ENCODE measurements at regions not wholly inside any gene's neighbourhood (a gene's known extent, or its start where the extent isn't known, plus 50 kb on each side); places are given as distances from the start of the nearest gene placed in this dataset.

- DNase-seq = no peak
Measured at GRCh38 chr1:235025422-235025984, 103.1 kb downstream of the TOMM20 start.

GRCh38 chr1:235024711-235025421, 103.8 kb downstream of the TOMM20 start:
- no peak for DNase-seq

- DNase-seq = no peak
Measured at GRCh38 chr1:235023711-235024439, 104.8 kb downstream of the TOMM20 start.

GRCh38 chr1:235022981-235023710, 105.5 kb downstream of the TOMM20 start:
- DNase-seq = no peak

GRCh38 chr1:235022341-235022980, 106.2 kb downstream of the TOMM20 start:
- peak; percentile 56 for DNase-seq

GRCh38 chr1:235021815-235022214, 106.8 kb downstream of the TOMM20 start:
- no peak for DNase-seq

- DNase-seq = no peak
Measured at GRCh38 chr1:235021321-235021720, 107.3 kb downstream of the TOMM20 start.

- no peak for DNase-seq
Measured at GRCh38 chr1:235019961-235020360, 108.7 kb downstream of the TOMM20 start.

GRCh38 chr1:235019471-235019870, 109.2 kb downstream of the TOMM20 start:
- no peak for DNase-seq

GRCh38 chr1:235018720-235019444, 109.8 kb downstream of the TOMM20 start:
- no peak for DNase-seq

- no peak for DNase-seq
Measured at GRCh38 chr1:235018161-235018560, 110.5 kb downstream of the TOMM20 start.

GRCh38 chr1:235017719-235018118, 110.9 kb downstream of the TOMM20 start:
- DNase-seq = no peak

GRCh38 chr1:235017191-235017590, 111.4 kb downstream of the TOMM20 start:
- DNase-seq = no peak

GRCh38 chr1:235015291-235015985, 113.2 kb downstream of the TOMM20 start:
- DNase-seq = no peak

GRCh38 chr1:235014756-235015155, 113.9 kb downstream of the TOMM20 start:
- DNase-seq = no peak

- DNase-seq = no peak
Measured at GRCh38 chr1:235013512-235013911, 115.1 kb downstream of the TOMM20 start.

GRCh38 chr1:235012436-235013210, 116.0 kb downstream of the TOMM20 start:
- DNase-seq = no peak

- no peak for DNase-seq
Measured at GRCh38 chr1:235011599-235012435, 116.8 kb downstream of the TOMM20 start.

GRCh38 chr1:235011064-235011598, 117.5 kb downstream of the TOMM20 start:
- DNase-seq = no peak

Measured in skin of body (tissue), 1 donor.